Epithelial cell of proximal tubule (primary cell): ENCODE measurements at regions not wholly inside any gene's neighbourhood (a gene's known extent, or its start where the extent isn't known, plus 50 kb on each side); places are given as distances from the start of the nearest gene placed in this dataset.

Experiments
- DNase-seq: peaks from one replicate; pipeline ENCODE4 v3.0.0-alpha.2; 2011; ENCODE audit warnings: low read depth
- H3K4me3 ChIP-seq: 2 replicates; pipeline ENCODE4 v1.5.1; 2011; ENCODE audit warnings: low read depth, mild to moderate bottlenecking, low read length
- CTCF ChIP-seq: conservative IDR thresholded peaks from 2 replicates; pipeline ENCODE4 v1.5.1; 2012; ENCODE audit warnings: low read depth, mild to moderate bottlenecking, low read length

GRCh38 chr18:70981400-70982140 lies 692.7 kb downstream of the SOCS6 start:
- no peak overlapping the region for H3K4me3 ChIP-seq
- no peak for DNase-seq
- TF ChIP-seq CTCF: no peak

GRCh38 chr18:70973626-70974025 lies 684.8 kb downstream of the SOCS6 start:
- TF ChIP-seq CTCF: no peak
- no peak for DNase-seq

GRCh38 chr18:70966419-70966818 lies 677.6 kb downstream of the SOCS6 start:
- no peak for DNase-seq
- TF ChIP-seq CTCF: no peak
- no peak overlapping the region for H3K4me3 ChIP-seq

More at GRCh38 chr18:70973626-70974025, 684.8 kb downstream of the SOCS6 start:
- no peak overlapping the region for H3K4me3 ChIP-seq

DNA sequence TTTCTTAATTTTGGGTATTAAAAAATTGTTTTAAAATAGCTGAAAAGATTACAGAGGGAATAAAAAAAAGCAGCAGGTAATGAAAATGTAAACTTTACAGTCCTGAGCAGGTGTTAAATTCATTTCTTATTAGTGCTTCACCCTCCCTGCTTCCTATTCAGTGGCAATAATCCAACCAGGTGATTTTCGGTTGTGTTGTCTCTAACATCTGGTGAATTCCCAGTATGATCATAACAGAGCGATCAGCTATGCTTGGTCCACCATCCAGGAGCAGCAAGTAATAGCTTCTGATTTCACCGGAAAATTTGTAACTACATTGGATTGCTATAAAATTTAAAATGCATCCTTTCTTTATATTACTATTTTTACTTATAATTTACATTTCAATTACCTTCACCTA lies 673.1 kb downstream of the SOCS6 start:
- DNase-seq: no peak
- TF ChIP-seq CTCF: no peak
- no peak overlapping the region for H3K4me3 ChIP-seq

DNA sequence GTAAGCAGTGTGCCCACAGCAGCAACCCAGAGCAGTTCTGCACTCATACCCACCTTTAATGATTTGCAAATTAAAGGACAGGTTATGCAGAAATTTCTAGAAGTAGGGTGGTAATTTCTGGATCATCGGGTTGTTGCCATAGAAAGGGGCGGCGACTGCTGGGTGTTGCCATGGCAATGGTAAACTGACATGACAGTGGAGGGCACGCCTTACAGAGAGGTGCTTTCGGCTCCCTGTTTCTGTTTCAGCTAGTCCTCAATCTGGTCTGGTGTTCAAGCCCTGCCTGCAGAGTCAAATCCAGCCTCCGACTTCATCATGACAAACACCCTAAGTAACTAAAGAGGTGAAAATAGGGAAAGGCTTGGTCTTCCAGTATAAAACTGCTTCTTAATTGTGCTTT lies 667.7 kb downstream of the SOCS6 start:
- H3K4me3 ChIP-seq: no peak overlapping the region
- TF ChIP-seq CTCF: no peak
- no peak for DNase-seq

GRCh38 chr18:70936160-70936559 lies 647.3 kb downstream of the SOCS6 start:
- no peak for TF ChIP-seq CTCF

More at GRCh38 chr18:70936160-70936559, 647.3 kb downstream of the SOCS6 start:
- DNase-seq: no peak
- H3K4me3 ChIP-seq: no peak overlapping the region
